Activated T-cell treated with anti-CD3 and anti-CD28 coated beads, Interleukin-2, amount 50 U/mL, for 24 hours (primary cell): ENCODE measurements at regions not wholly inside any gene's neighbourhood (a gene's known extent, or its start where the extent isn't known, plus 50 kb on each side); places are given as distances from the start of the nearest gene placed in this dataset.
"Not testable (repeated sequence)": the region's sequence is repeated elsewhere in the genome, so short reads cannot be mapped to it uniquely, and the experiment has no call there.

ENCODE experiments used
- DNase-seq: peaks from one replicate; pipeline ENCODE4 v3.0.0-alpha.2; 2020
- H3K27ac Mint-ChIP-seq: 2 replicates; pipeline ENCODE4 v1.8.0; 2020; ENCODE audit warnings: mild to moderate bottlenecking, mixed read lengths
- H3K27me3 Mint-ChIP-seq: 2 replicates; pipeline ENCODE4 v1.8.0; 2020; ENCODE audit warnings: mixed read lengths
- H3K36me3 Mint-ChIP-seq: 2 replicates; pipeline ENCODE4 v1.8.0; 2020; ENCODE audit warnings: low read depth, mixed read lengths
- H3K4me1 Mint-ChIP-seq: 2 replicates; pipeline ENCODE4 v1.8.0; 2020; ENCODE audit warnings: low read depth, mixed read lengths
- H3K4me3 Mint-ChIP-seq: 2 replicates; pipeline ENCODE4 v1.8.0; 2020; ENCODE audit warnings: mild to moderate bottlenecking, moderate library complexity, mixed read lengths
- H3K9me3 Mint-ChIP-seq: 2 replicates; pipeline ENCODE4 v1.8.0; 2020; ENCODE audit warnings: mixed read lengths

DNA sequence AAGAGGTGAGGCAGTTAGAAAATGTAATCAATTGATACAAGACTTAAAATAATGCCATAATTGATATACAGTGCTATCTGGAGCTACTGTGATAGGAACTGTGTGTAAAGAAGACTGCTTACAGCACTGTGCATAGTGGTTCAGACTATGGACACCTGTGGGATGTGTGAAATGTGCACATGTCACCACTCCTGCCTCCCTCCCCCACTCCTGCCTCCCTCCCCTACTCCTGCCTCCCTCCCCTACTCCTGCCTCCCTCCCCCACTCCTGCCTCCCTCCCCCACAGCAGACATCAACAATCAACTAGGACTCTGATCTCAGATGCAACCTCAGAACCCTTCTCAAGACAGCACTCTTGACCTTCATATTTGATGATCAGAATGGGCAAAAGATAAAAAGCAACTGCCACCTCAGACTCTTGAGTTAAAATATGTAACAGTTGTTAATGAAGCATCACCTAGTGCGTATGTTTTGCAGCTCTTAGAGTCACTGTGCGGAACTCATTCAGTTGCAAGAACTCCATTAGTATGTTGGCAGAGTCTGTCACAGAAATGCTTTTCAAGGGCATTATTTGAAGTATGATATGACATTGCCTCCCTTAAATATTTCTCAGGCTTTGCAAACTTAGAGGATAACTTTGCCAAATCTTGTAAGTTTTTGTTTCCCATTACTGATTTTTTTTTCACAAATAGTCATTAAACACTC is 255.2 kb upstream of the DDHD1 start:
- DNase-seq, result no peak
- no peak overlapping the region for H3K27ac Mint-ChIP-seq
- H3K36me3 Mint-ChIP-seq, result no peaks in the 10 kb centered on the region
- H3K9me3 Mint-ChIP-seq, result no peaks in the 10 kb centered on the region
- H3K27me3 Mint-ChIP-seq, result no peaks in the 10 kb centered on the region
- no peaks in the 10 kb centered on the region for H3K4me1 Mint-ChIP-seq
- no peak overlapping the region for H3K4me3 Mint-ChIP-seq

DNA sequence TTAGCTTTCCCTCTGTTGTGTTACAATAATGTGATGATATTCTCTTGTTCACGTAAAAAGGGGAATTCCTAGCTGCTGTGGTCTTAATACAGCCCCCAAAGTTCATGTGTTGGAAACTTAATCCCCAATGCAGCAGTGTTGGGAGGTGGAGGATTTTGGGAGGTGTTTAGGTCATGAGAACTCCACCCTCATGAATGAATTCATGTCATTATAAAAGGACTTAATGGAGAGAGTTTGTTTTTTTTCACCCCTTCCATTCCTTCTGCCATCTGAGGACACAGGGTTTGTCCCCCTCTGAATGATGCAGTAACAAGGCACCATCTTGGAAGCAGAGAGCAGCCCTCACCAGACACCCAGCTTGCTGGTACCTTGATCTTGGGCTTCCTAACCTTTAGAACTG is 253.4 kb upstream of the DDHD1 start:
- no peaks in the 10 kb centered on the region for H3K36me3 Mint-ChIP-seq
- H3K9me3 Mint-ChIP-seq, result no peaks in the 10 kb centered on the region
- DNase-seq, result no peak
- no peak overlapping the region for H3K27ac Mint-ChIP-seq
- H3K4me3 Mint-ChIP-seq, result no peak overlapping the region
- H3K4me1 Mint-ChIP-seq, result no peaks in the 10 kb centered on the region
- H3K27me3 Mint-ChIP-seq, result no peaks in the 10 kb centered on the region

GRCh38 chr14:53401646-53402045 is 248.5 kb upstream of the DDHD1 start:
- no peaks in the 10 kb centered on the region for H3K4me1 Mint-ChIP-seq
- H3K4me3 Mint-ChIP-seq, result no peak overlapping the region
- H3K27ac Mint-ChIP-seq, result no peak overlapping the region

DNA sequence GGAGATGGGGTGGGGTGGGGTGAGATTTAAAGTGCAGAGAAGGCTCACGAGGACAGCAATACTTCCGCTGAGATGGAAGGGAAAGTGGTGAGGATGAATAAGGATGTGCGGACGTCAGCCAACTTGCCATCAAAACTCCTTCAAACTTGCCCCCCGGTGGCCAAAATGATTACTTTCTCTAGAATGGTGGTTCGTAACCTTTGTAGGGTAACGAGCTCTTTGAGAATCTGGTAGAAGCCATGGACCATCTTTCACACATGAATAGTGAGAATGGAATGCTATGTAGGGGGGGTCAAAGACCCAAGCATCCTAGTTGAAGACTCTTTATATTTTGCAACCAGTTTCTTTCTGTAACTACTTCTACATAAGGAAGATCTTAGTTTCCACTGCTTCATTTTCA is 245.9 kb upstream of the DDHD1 start:
- Mint-ChIP-seq H3K36me3 (peaks cover 3% of the 10 kb centered on the region), H3K9me3 (peaks cover 15% of the 10 kb centered on the region), H3K4me1 (no peaks in the 10 kb centered on the region), H3K27ac (no peak overlapping the region), H3K27me3 (no peaks in the 10 kb centered on the region), H3K4me3 (no peak overlapping the region)
- no peak for DNase-seq

More at GRCh38 chr14:53401646-53402045, 248.5 kb upstream of the DDHD1 start:
- Mint-ChIP-seq H3K27me3 (no peaks in the 10 kb centered on the region), H3K9me3 (peaks cover 2% of the 10 kb centered on the region), H3K36me3 (no peaks in the 10 kb centered on the region)
- DNase-seq, result no peak

GRCh38 chr14:53398616-53399015 is 245.5 kb upstream of the DDHD1 start:
- Mint-ChIP-seq H3K27ac (no peak overlapping the region), H3K4me1 (no peaks in the 10 kb centered on the region), H3K27me3 (no peaks in the 10 kb centered on the region), H3K4me3 (no peak overlapping the region), H3K9me3 (peaks cover 16% of the 10 kb centered on the region), H3K36me3 (peaks cover 4% of the 10 kb centered on the region)
- DNase-seq, result no peak

GRCh38 chr14:53395267-53395666 is 242.1 kb upstream of the DDHD1 start:
- not testable (repeated sequence) for H3K36me3 Mint-ChIP-seq, DNase-seq, H3K4me1 Mint-ChIP-seq, H3K27me3 Mint-ChIP-seq, H3K27ac Mint-ChIP-seq, H3K4me3 Mint-ChIP-seq
- peaks cover 16% of the 10 kb centered on the region for H3K9me3 Mint-ChIP-seq

GRCh38 chr14:53391631-53392285 is 238.6 kb upstream of the DDHD1 start:
- peaks cover 6% of the 10 kb centered on the region for H3K36me3 Mint-ChIP-seq
- no peak for DNase-seq
- H3K27ac Mint-ChIP-seq, result no peak overlapping the region
- H3K4me1 Mint-ChIP-seq, result no peaks in the 10 kb centered on the region
- H3K27me3 Mint-ChIP-seq, result peaks cover 2% of the 10 kb centered on the region
- H3K9me3 Mint-ChIP-seq, result peaks cover 13% of the 10 kb centered on the region
- no peak overlapping the region for H3K4me3 Mint-ChIP-seq

- Mint-ChIP-seq H3K9me3 (peaks cover 13% of the 10 kb centered on the region), H3K27ac (no peak overlapping the region), H3K4me3 (no peak overlapping the region), H3K27me3 (peaks cover 2% of the 10 kb centered on the region), H3K4me1 (peaks cover 2% of the 10 kb centered on the region), H3K36me3 (peaks cover 6% of the 10 kb centered on the region)
- DNase-seq, result no peak
These were observed 238.0 kb upstream of the DDHD1 start for GRCh38 chr14:53391156-53391555.

DNA sequence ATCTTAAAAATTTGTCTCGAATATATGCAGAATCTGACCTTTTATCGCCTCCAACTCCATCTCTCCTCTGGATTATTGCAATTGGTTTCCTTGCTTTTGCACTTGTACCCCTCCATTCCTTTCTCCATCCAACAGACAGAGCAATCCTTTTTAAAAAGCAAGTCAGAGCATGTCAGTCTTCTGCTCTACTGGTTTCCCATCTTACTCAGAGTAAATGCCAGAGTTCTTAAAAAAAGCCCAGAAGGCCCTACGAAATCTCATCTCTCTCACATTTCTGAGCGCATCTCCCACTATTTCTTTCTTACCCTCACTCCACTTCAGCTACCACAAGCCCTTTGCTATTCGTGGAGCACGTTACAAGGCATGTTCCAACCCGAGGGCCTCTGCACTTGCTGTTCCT is 236.9 kb upstream of the DDHD1 start:
- peaks cover 2% of the 10 kb centered on the region for H3K27me3 Mint-ChIP-seq
- H3K36me3 Mint-ChIP-seq, result peaks cover 6% of the 10 kb centered on the region
- DNase-seq, result no peak
- no peak overlapping the region for H3K4me3 Mint-ChIP-seq
- H3K9me3 Mint-ChIP-seq, result peaks cover 8% of the 10 kb centered on the region
- H3K4me1 Mint-ChIP-seq, result peaks cover 2% of the 10 kb centered on the region
- no peak overlapping the region for H3K27ac Mint-ChIP-seq

GRCh38 chr14:53389202-53389601 is 236.1 kb upstream of the DDHD1 start:
- no peak overlapping the region for H3K4me3 Mint-ChIP-seq
- peaks cover 2% of the 10 kb centered on the region for H3K9me3 Mint-ChIP-seq
- peaks cover 2% of the 10 kb centered on the region for H3K27me3 Mint-ChIP-seq
- no peak for DNase-seq
- H3K36me3 Mint-ChIP-seq, result peaks cover 5% of the 10 kb centered on the region
- peaks cover 2% of the 10 kb centered on the region for H3K4me1 Mint-ChIP-seq
- H3K27ac Mint-ChIP-seq, result no peak overlapping the region

GRCh38 chr14:53386362-53386761 is 233.2 kb upstream of the DDHD1 start:
- Mint-ChIP-seq H3K27me3 (peaks cover 2% of the 10 kb centered on the region), H3K9me3 (no peaks in the 10 kb centered on the region), H3K36me3 (no peaks in the 10 kb centered on the region), H3K4me3 (no peak overlapping the region), H3K4me1 (peaks cover 3% of the 10 kb centered on the region), H3K27ac (no peak overlapping the region)
- no peak for DNase-seq

DNA sequence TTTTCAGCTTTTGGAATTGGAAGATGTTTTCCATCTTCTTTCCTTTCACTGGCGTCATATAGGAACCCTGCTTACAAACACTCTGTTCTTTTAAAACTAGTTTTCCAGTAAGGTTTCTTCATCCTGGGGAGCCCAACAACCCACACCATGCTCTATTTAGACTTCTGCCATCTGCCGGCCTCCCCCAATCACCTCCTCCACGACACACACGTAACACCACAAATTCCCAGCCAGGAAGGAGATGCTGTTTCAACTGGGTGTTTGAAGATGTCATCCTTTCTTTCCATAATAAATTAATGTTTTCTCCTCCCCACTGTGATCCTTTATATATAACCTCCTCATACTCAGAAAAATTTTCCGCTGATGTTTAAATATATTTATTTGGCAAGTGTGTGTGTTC is 231.4 kb upstream of the DDHD1 start:
- H3K4me3 Mint-ChIP-seq, result no peak overlapping the region
- H3K9me3 Mint-ChIP-seq, result no peaks in the 10 kb centered on the region
- H3K27me3 Mint-ChIP-seq, result peaks cover 2% of the 10 kb centered on the region
- no peak for DNase-seq
- H3K27ac Mint-ChIP-seq, result no peak overlapping the region
- H3K4me1 Mint-ChIP-seq, result peaks cover 17% of the 10 kb centered on the region
- H3K36me3 Mint-ChIP-seq, result no peaks in the 10 kb centered on the region

GRCh38 chr14:53384073-53384472 is 230.9 kb upstream of the DDHD1 start:
- H3K27ac Mint-ChIP-seq, result no peak overlapping the region
- H3K4me3 Mint-ChIP-seq, result no peak overlapping the region
- no peaks in the 10 kb centered on the region for H3K9me3 Mint-ChIP-seq
- peaks cover 2% of the 10 kb centered on the region for H3K27me3 Mint-ChIP-seq
- H3K4me1 Mint-ChIP-seq, result peaks cover 17% of the 10 kb centered on the region
- no peaks in the 10 kb centered on the region for H3K36me3 Mint-ChIP-seq
- no peak for DNase-seq

DNA sequence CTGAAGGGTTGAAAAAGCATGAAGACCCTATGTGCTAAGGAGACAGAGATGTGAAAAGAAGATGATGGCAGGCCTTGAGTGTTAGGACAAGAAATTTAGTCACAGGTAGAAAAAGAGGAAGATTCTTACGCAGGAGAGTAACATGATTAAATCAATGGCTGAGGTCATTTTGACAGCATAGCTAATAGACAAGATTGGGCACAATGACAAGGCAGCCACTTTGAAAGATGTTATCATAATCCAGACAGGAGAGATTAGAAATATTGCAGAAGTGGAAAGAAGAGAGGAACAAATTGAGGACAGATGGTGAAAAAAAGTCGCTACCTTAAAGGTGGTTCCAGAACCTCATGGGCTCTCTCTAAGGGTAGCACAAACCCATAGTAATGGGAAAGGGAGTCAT is 228.8 kb upstream of the DDHD1 start:
- no peak overlapping the region for H3K27ac Mint-ChIP-seq
- peaks cover under 1% of the 10 kb centered on the region for H3K27me3 Mint-ChIP-seq
- H3K4me1 Mint-ChIP-seq, result peaks cover 17% of the 10 kb centered on the region
- DNase-seq, result no peak
- no peaks in the 10 kb centered on the region for H3K36me3 Mint-ChIP-seq
- H3K4me3 Mint-ChIP-seq, result no peak overlapping the region
- no peaks in the 10 kb centered on the region for H3K9me3 Mint-ChIP-seq

DNA sequence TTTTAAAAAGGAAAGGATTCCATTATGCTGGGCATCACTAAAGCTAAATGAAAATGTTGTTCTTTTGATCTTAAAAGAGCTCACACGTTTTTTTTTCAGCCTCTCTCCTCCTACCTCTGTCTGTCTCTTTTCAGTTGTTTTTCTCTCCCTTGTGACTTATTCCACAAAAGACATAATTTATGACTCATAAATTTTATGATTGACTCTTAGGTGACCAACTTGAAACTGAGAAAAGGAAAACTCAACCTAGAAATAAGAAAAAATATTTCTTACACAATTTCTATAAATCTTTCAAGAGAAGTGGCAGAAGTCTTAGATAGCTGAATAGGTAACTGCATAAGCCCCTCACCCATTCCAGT is 227.7 kb upstream of the DDHD1 start:
- no peak for DNase-seq
- Mint-ChIP-seq H3K4me3 (no peak overlapping the region), H3K27me3 (no peaks in the 10 kb centered on the region), H3K36me3 (no peaks in the 10 kb centered on the region), H3K9me3 (no peaks in the 10 kb centered on the region), H3K4me1 (peaks cover 15% of the 10 kb centered on the region), H3K27ac (peak overlapping the region; percentile 5)
